Keratinocyte (primary cell): ENCODE measurements at regions not wholly inside any gene's neighbourhood (a gene's known extent, or its start where the extent isn't known, plus 50 kb on each side); places are given as distances from the start of the nearest gene placed in this dataset.

Source experiments
- CTCF ChIP-seq, 3 experiments: IDR thresholded peaks in 1 of 3; conservative IDR thresholded peaks in 1 of 3; optimal IDR thresholded peaks in 1 of 3; 2 replicates in 2 of 3; 3 replicates in 1 of 3; pipeline versions ENCODE3 to v1.5.1; 2011; ENCODE audit warnings: low read length in 3 of 3, mild to moderate bottlenecking in 3 of 3, moderate library complexity in 2 of 3, control low read depth in 1 of 3, inconsistent platforms in 1 of 3; ENCODE audit not compliant: insufficient read depth in 2 of 3; ENCODE audit errors: extremely low read depth in 1 of 3
- EZH2 ChIP-seq: IDR thresholded peaks from one replicate; pipeline ENCODE4 v1.6.1; 2012; ENCODE audit warnings: inconsistent platforms, mild to moderate bottlenecking, low read length, moderate library complexity

DNA sequence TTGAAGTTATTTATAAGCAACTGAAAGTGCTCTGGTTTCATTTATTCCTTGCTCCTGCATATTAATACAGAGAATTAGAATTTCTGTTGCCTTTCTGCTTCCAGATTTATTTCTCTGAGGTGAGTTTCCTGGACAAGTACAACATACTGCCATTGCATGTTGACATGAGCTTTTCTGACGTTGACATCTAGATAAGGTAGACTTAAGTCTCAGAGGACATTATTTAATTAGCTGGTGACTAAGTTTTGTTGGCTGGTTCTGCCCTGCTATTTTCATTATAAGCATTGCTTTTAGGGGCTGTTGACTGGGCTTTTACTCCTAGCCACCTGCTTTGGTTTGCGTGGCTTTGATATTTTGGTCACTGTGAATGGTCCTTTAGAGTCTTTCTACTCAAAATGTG lies 282.9 kb upstream of the SPRED2 start:
- TF ChIP-seq CTCF (optimal IDR thresholded peaks at IDR 0.05 in 1 of 3, IDR thresholded peaks at IDR 0.05 in 1 of 3, conservative IDR thresholded peaks at IDR 0.05 in 1 of 3; ENCODE audit: extremely low read depth in 1 of 3, insufficient read depth in 2 of 3, low read length in 3 of 3) (no peak), EZH2 (no peak)
